Body of pancreas (tissue), 4 donors: ENCODE measurements at regions not wholly inside any gene's neighbourhood (a gene's known extent, or its start where the extent isn't known, plus 50 kb on each side); places are given as distances from the start of the nearest gene placed in this dataset.

ENCODE experiments used
- CTCF ChIP-seq, 7 experiments: fragments of 450-650 bp in 4 of 7; fragments of 200-600 bp in 3 of 7; sonication (generic) in 3 of 7; IDR thresholded peaks; one replicate each; pipeline ENCODE4 v1.5.1; 2016 to 2019; ENCODE audit warnings: antibody characterized with exemption in 7 of 7
- POLR2A ChIP-seq, 3 donors: fragments of 450-650 bp; IDR thresholded peaks; one replicate each; pipeline ENCODE4 v1.6.1; 2016; ENCODE audit warnings: antibody characterized with exemption in 3 of 3, mild to moderate bottlenecking in 2 of 3

- TF ChIP-seq CTCF (IDR thresholded peaks at IDR 0.05): no peak
- no peak for TF ChIP-seq POLR2A (IDR thresholded peaks at IDR 0.05)
Observed at GRCh38 chr2:234723400-234723799, 226.5 kb upstream of the ARL4C start.
